DMS53 treated with DMSO at 0.1 percent for 48 hours (cell line): ENCODE measurements at regions not wholly inside any gene's neighbourhood (a gene's known extent, or its start where the extent isn't known, plus 50 kb on each side); places are given as distances from the start of the nearest gene placed in this dataset.

Experiments used
- DNase-seq: peaks from one replicate; lab custom pipeline; 2025; ENCODE audit not compliant: unreplicated experiment; lab: John Stamatoyannopoulos, UW

GRCh38 chr1:208631092-208631491 is 386.9 kb upstream of the PLXNA2 start:
- no peak for DNase-seq

- DNase-seq, result no peak
Observed at GRCh38 chr1:208631506-208631905, 387.3 kb upstream of the PLXNA2 start.

- no peak for DNase-seq
Observed at GRCh38 chr1:208634346-208635140, 390.4 kb upstream of the PLXNA2 start.

GRCh38 chr1:208637181-208637580 is 393.0 kb upstream of the PLXNA2 start:
- DNase-seq, result no peak

- DNase-seq, result no peak
Observed at GRCh38 chr1:208639382-208639781, 395.2 kb upstream of the PLXNA2 start.

- no peak for DNase-seq
Observed at GRCh38 chr1:208640295-208640694, 396.1 kb upstream of the PLXNA2 start.

- no peak for DNase-seq
Observed at GRCh38 chr1:208641579-208642280, 397.5 kb upstream of the PLXNA2 start.

- DNase-seq, result no peak
Observed at GRCh38 chr1:208643005-208643597, 398.9 kb upstream of the PLXNA2 start.

- DNase-seq, result no peak
Observed at GRCh38 chr1:208644401-208645160, 400.4 kb upstream of the PLXNA2 start.

- no peak for DNase-seq
Observed at GRCh38 chr1:208646431-208646830, 402.2 kb upstream of the PLXNA2 start.

- no peak for DNase-seq
Observed at GRCh38 chr1:208648146-208648545, 404.0 kb upstream of the PLXNA2 start.

- DNase-seq, result peak; percentile 87
Observed at GRCh38 chr1:208652296-208653160, 408.3 kb upstream of the PLXNA2 start.

- no peak for DNase-seq
Observed at GRCh38 chr1:208653426-208653825, 409.2 kb upstream of the PLXNA2 start.

- DNase-seq, result peak; percentile 37
Observed at GRCh38 chr1:208654241-208654640, 410.1 kb upstream of the PLXNA2 start.

GRCh38 chr1:208665936-208666335 is 421.8 kb upstream of the PLXNA2 start:
- DNase-seq, result no peak

GRCh38 chr1:208668991-208669390 is 424.8 kb upstream of the PLXNA2 start:
- DNase-seq, result no peak

GRCh38 chr1:208670778-208671177 is 426.6 kb upstream of the PLXNA2 start:
- DNase-seq, result no peak

- no peak for DNase-seq
Observed at GRCh38 chr1:208681878-208682663, 437.9 kb upstream of the PLXNA2 start.

GRCh38 chr1:208682664-208683013 is 438.5 kb upstream of the PLXNA2 start:
- no peak for DNase-seq

GRCh38 chr1:208683141-208683540 is 439.0 kb upstream of the PLXNA2 start:
- DNase-seq, result no peak
